ENCODE measurements at regions not wholly inside any gene's neighbourhood (a gene's known extent, or its start where the extent isn't known, plus 50 kb on each side); places are given as distances from the start of the nearest gene placed in this dataset.
"Not testable (repeated sequence)": the region's sequence is repeated elsewhere in the genome, so short reads cannot be mapped to it uniquely, and the experiment has no call there.

DNA sequence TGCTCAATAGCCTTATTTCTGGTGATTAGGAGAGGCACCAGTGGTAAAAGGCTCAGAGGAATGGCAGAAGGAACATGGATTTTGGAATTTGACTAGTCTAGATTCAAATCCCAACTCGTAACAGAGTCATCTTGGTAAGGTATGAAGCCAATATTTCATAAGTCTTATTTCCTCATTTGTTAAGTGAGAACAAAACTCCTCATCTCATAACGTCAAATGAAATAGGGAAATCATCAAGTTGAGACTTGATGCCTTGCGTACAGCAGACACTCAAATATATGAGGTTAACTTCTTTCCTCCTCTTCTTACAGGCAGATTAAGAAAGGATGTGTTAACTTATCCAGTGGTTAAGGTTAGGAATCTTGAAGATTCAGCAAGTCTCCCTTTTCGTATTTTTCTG lies 189.2 kb downstream of the DLEU7 start:
- DNase-seq, result no peak
- H2AFZ ChIP-seq (ENCODE audit: insufficient read depth, low read depth, low read length, poor library complexity, severe bottlenecking), result no peak overlapping the region
- intact Hi-C loops (cut with micrococcal nuclease), result no loop called here
- H3K4me2 ChIP-seq (replicated peaks; ENCODE audit: low read depth, low read length, poor library complexity, severe bottlenecking), result no peak overlapping the region
- no CpG with 5 or more reads among the region's 4 CpGs for WGBS (ENCODE audit: insufficient coverage)
- no peak overlapping the region for H3K4me3 ChIP-seq (ENCODE audit: control extremely low read depth in 1 of 5, extremely low read depth in 1 of 5, insufficient read depth in 1 of 5, low read depth in 2 of 5, low read length in 4 of 5)
- no peaks in the 10 kb centered on the region for H3K27me3 ChIP-seq (replicated peaks in 1 of 4; ENCODE audit: control extremely low read depth in 1 of 4, control insufficient read depth in 3 of 4, insufficient read depth in 4 of 4, low read length in 3 of 4)
- no peaks in the 10 kb centered on the region for H3K27me3 Mint-ChIP-seq
- H3K4me3 Mint-ChIP-seq, result no peak overlapping the region
- no peak for ATAC-seq (ENCODE audit: low read depth)
- no peaks in the 10 kb centered on the region for H3K36me3 ChIP-seq (replicated peaks in 1 of 2; ENCODE audit: control extremely low read depth in 1 of 2, control insufficient read depth in 1 of 2, extremely low read depth in 1 of 2, insufficient read depth in 2 of 2, low read length in 1 of 2)
- H3K9me3 ChIP-seq (ENCODE audit: control extremely low read depth in 1 of 3, control insufficient read depth in 2 of 3, insufficient read depth in 1 of 3, low read length in 2 of 3), result no peaks in the 10 kb centered on the region
- no peak overlapping the region for H3K27ac ChIP-seq (ENCODE audit: low read length in 2 of 2)
- ChIA-PET POLR2A (no interaction called here), CTCF (no interaction called here)
- H3K79me2 ChIP-seq (ENCODE audit: control insufficient read depth, insufficient read depth, low read length), result no peaks in the 10 kb centered on the region
- no peak for TF ChIP-seq EZH2 (IDR thresholded peaks at IDR 0.05; ENCODE audit: borderline replicate concordance, insufficient read depth, low read depth, low read length, poor library complexity, severe bottlenecking)
- TF ChIP-seq, protein P1, sequence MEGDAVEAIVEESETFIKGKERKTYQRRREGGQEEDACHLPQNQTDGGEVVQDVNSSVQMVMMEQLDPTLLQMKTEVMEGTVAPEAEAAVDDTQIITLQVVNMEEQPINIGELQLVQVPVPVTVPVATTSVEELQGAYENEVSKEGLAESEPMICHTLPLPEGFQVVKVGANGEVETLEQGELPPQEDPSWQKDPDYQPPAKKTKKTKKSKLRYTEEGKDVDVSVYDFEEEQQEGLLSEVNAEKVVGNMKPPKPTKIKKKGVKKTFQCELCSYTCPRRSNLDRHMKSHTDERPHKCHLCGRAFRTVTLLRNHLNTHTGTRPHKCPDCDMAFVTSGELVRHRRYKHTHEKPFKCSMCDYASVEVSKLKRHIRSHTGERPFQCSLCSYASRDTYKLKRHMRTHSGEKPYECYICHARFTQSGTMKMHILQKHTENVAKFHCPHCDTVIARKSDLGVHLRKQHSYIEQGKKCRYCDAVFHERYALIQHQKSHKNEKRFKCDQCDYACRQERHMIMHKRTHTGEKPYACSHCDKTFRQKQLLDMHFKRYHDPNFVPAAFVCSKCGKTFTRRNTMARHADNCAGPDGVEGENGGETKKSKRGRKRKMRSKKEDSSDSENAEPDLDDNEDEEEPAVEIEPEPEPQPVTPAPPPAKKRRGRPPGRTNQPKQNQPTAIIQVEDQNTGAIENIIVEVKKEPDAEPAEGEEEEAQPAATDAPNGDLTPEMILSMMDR (IDR thresholded peaks at IDR 0.05), result no peak
- H3K9me3 Mint-ChIP-seq (ENCODE audit: insufficient read depth), result no peaks in the 10 kb centered on the region
- H4K20me1 ChIP-seq (ENCODE audit: control insufficient read depth, insufficient read depth, low read length, poor library complexity, severe bottlenecking), result no peaks in the 10 kb centered on the region
- H3K9ac ChIP-seq (ENCODE audit: low read length), result no peak overlapping the region
- H3K27ac Mint-ChIP-seq, result no peak overlapping the region
- peaks cover 13% of the 10 kb centered on the region for H3K4me1 Mint-ChIP-seq
- peaks cover 12 to 13% of the 10 kb centered on the region in 2 donors for H3K4me1 ChIP-seq (ENCODE audit: control insufficient read depth in 2 of 2, insufficient read depth in 2 of 2, low read length in 2 of 2)

DNA sequence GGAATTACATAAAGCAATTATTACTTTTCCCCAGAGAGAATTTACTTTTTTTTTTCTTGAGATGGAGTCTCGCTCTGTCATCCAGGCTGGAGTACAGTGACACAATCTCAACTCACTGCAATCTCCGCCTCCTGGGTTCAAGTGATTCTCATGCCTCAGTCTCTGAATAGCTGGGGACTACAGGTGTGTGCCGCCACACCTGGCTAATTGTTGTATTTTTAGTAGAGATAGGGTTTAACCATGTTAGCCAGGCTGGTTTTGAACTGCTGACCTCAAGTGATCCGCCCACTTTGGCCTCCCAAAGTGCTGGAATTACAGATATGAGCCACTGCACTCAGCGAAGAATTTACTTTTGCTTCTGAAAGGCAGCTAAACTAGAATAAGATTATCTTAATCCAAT lies 181.6 kb downstream of the DLEU7 start:
- DNase-seq; H3K4me1 ChIP-seq (ENCODE audit: control insufficient read depth in 2 of 2, insufficient read depth in 2 of 2, low read length in 2 of 2); H4K20me1 ChIP-seq (ENCODE audit: control insufficient read depth, insufficient read depth, low read length, poor library complexity, severe bottlenecking); H3K9me3 Mint-ChIP-seq (ENCODE audit: insufficient read depth); POLR2A ChIA-PET; H3K36me3 ChIP-seq (replicated peaks in 1 of 2; ENCODE audit: control extremely low read depth in 1 of 2, control insufficient read depth in 1 of 2, extremely low read depth in 1 of 2, insufficient read depth in 2 of 2, low read length in 1 of 2); CTCF ChIA-PET; H3K27ac ChIP-seq (ENCODE audit: low read length in 2 of 2); ATAC-seq (ENCODE audit: low read depth); H3K27ac Mint-ChIP-seq; intact Hi-C loops (cut with micrococcal nuclease); H3K79me2 ChIP-seq (ENCODE audit: control insufficient read depth, insufficient read depth, low read length); H3K4me1 Mint-ChIP-seq; H3K27me3 ChIP-seq (replicated peaks in 1 of 4; ENCODE audit: control extremely low read depth in 1 of 4, control insufficient read depth in 3 of 4, insufficient read depth in 4 of 4, low read length in 3 of 4); H2AFZ ChIP-seq (ENCODE audit: insufficient read depth, low read depth, low read length, poor library complexity, severe bottlenecking); H3K27me3 Mint-ChIP-seq; H3K9ac ChIP-seq (ENCODE audit: low read length); H3K4me2 ChIP-seq (replicated peaks; ENCODE audit: low read depth, low read length, poor library complexity, severe bottlenecking); H3K4me3 Mint-ChIP-seq; H3K4me3 ChIP-seq (ENCODE audit: control extremely low read depth in 1 of 5, extremely low read depth in 1 of 5, insufficient read depth in 1 of 5, low read depth in 2 of 5, low read length in 4 of 5): not testable (repeated sequence)
- peaks cover 0 to 13% (median 11%) of the 10 kb centered on the region in 3 donors for H3K9me3 ChIP-seq (ENCODE audit: control extremely low read depth in 1 of 3, control insufficient read depth in 2 of 3, insufficient read depth in 1 of 3, low read length in 2 of 3)
- 90% methylated on average over 5 of the region's 5 CpGs for WGBS (ENCODE audit: insufficient coverage)
